ENCODE measurements at regions not wholly inside any gene's neighbourhood (a gene's known extent, or its start where the extent isn't known, plus 50 kb on each side); places are given as distances from the start of the nearest gene placed in this dataset.
A peak's percentile ranks its signal among the peaks of the same experiment; 100 is the strongest.

DNA sequence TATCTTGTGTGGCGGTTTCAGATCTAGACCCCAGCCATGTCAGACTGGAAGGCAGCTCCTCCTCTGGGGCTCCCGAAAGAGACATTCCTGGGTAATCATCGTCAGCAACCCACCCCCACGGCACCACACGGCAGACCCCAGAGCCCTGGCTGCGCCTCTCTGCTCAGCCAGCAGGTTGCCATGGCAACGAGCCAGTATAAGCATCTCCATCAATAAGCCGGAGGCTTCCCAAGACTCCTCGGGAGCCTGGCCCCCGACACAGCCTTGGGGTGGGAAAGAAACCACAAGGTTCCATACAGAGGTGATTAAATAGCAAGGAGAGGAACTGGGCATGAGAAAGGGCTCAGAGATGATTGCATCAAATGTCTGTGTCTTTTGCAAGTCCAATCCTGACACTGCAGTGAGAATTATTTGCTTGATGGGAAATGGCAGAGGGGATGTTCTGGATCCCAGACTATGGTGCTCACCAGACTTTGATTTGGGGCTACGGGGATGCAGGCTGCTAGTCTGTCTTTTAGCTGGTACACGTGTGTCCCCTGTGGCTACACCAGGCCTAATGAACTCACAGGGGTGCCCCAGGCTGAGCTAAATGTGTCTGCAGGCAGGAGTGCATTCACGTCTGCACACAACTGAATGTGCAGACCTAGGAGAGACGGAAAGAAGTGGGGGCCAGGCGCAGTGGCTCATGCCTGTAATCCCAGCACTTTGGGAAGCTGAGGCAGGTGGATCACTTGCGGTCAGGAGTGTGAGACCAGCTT, 320.5 kb upstream of the TNRC6C start:
- H3K9me3 Mint-ChIP-seq: no peaks in the 10 kb centered on the region
- H3K27me3 Mint-ChIP-seq: peaks cover 16% of the 10 kb centered on the region
- H3K4me1 Mint-ChIP-seq: peaks cover 0 to 2% (median 0%) of the 10 kb centered on the region in 3 donors
- H3K4me3 Mint-ChIP-seq: no peak overlapping the region
- H3K27ac Mint-ChIP-seq: no peak overlapping the region
- no peaks in the 10 kb centered on the region for H3K36me3 Mint-ChIP-seq

DNA sequence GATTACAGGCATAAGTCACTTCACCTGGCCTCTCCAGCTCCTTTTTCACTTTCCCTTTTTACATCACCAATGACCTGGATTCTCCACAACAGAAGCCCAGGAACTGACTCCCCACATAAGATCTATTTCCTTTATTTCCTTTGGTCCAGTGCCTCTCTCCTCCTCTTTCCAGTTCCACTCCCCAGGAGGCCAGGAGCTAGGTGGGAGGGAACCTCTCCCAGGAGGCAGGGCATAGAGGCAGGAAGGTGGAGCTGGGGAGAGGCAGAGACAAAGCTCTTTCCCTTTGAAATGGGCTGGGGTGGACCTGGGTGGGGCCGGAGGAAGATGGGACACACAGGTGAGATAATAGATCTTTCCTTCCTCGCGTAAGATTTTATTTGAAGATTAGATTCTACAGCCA, 318.3 kb upstream of the TNRC6C start:
- H3K27ac Mint-ChIP-seq: peak overlapping the region in 1 of 3 donors; percentile 17
- H3K36me3 Mint-ChIP-seq: no peaks in the 10 kb centered on the region
- peaks cover 22% of the 10 kb centered on the region for H3K27me3 Mint-ChIP-seq
- H3K9me3 Mint-ChIP-seq: no peaks in the 10 kb centered on the region
- H3K4me3 Mint-ChIP-seq: no peak overlapping the region
- H3K4me1 Mint-ChIP-seq: peaks cover 0 to 2% (median 0%) of the 10 kb centered on the region in 3 donors

DNA sequence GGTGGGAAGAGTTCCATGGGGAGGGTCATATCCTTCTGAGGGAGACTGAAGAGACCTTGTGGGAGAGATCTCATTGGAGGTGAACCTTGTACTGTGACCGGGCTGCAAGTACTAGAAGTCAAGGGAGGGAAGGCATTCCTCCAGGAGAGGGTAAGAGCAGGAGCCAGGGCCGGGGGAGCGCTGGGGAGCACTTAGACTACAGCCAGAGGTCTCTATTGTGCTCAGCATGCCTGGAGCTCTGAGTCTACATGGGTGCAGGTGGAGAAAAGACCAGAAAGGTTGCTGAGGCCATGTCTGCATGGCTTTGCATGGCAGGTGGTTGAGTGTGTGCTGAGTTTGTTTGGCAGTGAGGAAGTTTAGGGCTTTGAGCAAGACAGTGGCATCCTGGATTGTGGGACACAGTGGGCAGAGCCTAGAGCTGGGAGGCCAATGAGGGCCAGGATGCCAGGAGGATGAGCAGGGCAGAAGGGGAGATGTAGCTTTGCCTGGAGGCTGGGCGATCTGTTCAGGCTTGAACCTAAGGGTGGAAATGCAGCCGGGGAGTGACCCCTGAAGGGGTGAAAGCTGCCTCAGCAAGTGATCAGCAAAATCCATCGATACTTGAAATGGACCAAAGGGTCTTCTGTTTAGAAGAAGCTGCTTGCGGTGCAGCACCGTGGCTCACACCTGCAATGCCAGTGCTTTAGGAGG, 317.4 kb upstream of the TNRC6C start:
- peaks cover 0 to 6% (median 0%) of the 10 kb centered on the region in 3 donors for H3K4me1 Mint-ChIP-seq
- H3K27ac Mint-ChIP-seq: no peak overlapping the region
- H3K27me3 Mint-ChIP-seq: peaks cover 20% of the 10 kb centered on the region
- H3K4me3 Mint-ChIP-seq: no peak overlapping the region
- H3K36me3 Mint-ChIP-seq: no peaks in the 10 kb centered on the region
- H3K9me3 Mint-ChIP-seq: no peaks in the 10 kb centered on the region

DNA sequence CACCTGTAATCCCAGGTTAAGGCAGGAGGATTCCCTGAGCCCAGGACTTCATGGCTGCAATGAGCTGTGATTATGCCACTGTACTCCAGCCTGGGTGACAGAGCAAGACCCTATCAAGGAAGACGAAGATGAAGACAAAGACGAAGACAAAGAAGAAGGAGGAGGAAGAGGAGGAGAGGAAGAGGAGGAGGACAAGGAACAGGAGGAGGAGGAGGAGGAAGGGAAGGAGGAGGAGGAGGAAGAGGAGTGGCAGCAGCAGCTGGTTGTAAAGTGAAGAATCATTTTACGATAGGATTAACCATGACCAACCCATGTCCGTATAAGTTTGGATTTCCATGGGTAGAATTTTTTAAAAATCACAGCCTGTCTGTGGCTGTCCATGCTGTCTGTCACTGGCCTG, 316.8 kb upstream of the TNRC6C start:
- no peaks in the 10 kb centered on the region for H3K36me3 Mint-ChIP-seq
- peaks cover 22% of the 10 kb centered on the region for H3K27me3 Mint-ChIP-seq
- no peak overlapping the region for H3K27ac Mint-ChIP-seq
- peaks cover 0 to 6% (median 0%) of the 10 kb centered on the region in 3 donors for H3K4me1 Mint-ChIP-seq
- H3K9me3 Mint-ChIP-seq: no peaks in the 10 kb centered on the region
- H3K4me3 Mint-ChIP-seq: peak overlapping the region in 1 of 4 donors; percentile 41

DNA sequence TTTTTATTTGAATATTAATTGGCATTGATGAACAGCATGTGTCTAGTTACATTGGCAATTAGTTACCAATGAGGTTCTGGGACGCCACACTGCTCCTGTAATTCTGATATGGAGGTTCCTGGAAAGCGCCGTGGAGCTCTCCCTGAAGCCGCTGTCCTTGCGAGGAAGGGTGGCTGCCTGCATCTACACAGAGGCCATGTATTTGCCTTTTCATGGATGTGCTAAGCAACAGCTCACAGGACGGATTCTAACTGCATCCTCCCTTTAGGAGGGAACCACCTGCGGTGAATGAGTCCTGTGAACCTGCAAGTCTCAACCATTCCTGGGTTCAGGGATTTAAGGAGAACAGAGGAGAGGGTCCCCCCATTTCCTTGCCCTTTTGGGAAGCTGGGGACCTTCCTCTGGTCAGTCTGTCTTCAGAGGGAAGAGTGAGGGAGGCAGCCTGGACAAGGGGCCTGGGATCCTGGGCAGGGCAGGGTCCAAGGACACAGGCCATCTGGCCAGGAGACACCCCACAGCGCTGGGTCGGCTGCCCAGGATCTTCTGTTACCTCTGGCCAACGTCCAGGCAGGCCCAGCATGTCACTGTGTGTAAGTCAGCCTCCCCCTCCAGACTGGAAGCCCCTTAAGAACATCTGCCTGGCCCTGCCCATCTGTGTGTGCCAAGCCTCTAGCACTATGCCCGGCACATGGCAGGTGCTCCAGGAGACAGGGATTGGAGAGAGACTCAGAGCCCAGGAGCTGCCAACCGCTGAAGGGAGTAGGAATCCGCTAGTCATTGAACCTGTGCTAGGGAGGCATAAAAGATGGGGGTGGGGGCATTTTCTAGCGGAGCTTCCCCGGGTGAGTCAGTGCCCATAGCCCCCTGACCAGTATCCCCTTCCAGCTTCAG, 314.1 kb upstream of the TNRC6C start:
- no peak overlapping the region for H3K27ac Mint-ChIP-seq

DNA sequence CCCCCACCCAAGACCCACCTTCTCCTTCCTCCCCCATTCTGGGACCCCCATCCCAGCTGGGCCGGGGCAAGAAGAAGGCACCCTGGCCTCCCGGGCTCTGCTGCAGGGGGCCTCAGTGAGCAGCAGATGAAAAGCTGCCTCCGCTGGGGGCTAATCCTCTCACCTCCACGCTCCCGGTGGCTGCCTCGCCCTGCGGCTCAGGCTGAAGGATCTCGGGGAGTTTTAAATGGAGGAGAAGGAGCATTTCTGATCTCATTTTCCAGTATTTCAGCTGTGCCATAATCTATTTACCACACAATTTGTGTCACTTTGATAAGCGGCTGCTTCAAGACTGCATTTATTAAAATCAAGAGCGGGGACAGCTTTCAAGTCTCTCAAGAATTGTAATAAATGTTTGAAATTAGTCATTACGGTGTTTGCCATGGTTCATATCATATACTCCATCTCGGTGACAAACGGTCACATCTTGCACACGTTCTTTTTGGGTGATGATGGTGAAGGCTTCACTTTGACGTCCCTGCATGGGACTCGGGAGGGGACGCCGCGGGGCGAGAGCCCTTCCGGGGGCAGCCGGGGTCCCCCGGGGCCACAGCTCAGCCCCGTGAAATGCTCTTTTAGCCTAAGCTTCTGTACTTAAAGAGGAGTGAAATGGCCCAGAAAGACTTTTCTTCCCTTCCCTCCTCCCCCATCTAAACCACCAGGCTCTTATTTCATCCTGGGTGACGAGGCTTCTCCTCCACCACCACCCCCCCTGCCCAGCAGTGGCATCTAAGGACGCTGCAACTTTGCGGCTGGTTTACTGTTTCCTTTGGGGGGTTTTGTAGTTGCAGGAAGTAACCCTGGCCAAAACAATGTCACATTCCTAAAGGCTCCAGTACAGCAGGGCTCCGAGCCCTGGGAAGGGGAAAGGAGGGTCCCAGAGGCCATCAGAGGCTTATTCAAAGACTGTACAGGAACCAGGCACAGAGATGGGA, 313.1 kb upstream of the TNRC6C start:
- H3K4me1 Mint-ChIP-seq: peaks cover 0 to 6% (median 0%) of the 10 kb centered on the region in 3 donors

More for the DNA sequence above, 314.1 kb upstream of the TNRC6C start:
- peaks cover 15% of the 10 kb centered on the region for H3K27me3 Mint-ChIP-seq
- H3K4me1 Mint-ChIP-seq: peaks cover 0 to 6% (median 0%) of the 10 kb centered on the region in 3 donors
- H3K36me3 Mint-ChIP-seq: no peaks in the 10 kb centered on the region
- peak overlapping the region in 1 of 4 donors; percentile 81 for H3K4me3 Mint-ChIP-seq
- no peaks in the 10 kb centered on the region for H3K9me3 Mint-ChIP-seq

DNA sequence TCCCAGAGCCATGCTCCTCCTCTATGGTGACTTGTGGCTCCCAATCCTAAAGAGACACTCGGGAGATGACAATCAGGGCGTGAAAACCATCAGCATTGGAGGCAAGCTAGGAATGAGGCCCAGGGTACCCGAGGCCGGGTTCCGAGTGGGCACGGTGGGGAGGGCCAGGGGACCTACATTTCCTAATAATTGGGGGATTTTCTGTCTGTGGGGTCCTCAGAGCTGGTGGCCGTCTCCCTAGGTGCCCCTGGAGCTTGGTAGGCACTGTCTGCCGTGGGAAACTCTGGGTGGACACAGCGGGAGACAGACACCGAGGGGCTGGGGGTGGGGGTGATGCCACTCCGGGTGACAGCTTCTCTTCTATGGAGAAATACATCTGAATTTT, 312.5 kb upstream of the TNRC6C start:
- Mint-ChIP-seq H3K4me1 (peaks cover 0 to 6% (median 0%) of the 10 kb centered on the region in 3 donors), H3K27me3 (peaks cover 11% of the 10 kb centered on the region), H3K9me3 (no peaks in the 10 kb centered on the region), H3K36me3 (no peaks in the 10 kb centered on the region), H3K27ac (no peak overlapping the region), H3K4me3 (no peak overlapping the region)

More for the DNA sequence above, 313.1 kb upstream of the TNRC6C start:
- H3K36me3 Mint-ChIP-seq: no peaks in the 10 kb centered on the region
- no peaks in the 10 kb centered on the region for H3K9me3 Mint-ChIP-seq
- no peak overlapping the region for H3K27ac Mint-ChIP-seq
- peak overlapping the region in 2 of 4 donors; percentile 41 to 73 for H3K4me3 Mint-ChIP-seq
- H3K27me3 Mint-ChIP-seq: peaks cover 13% of the 10 kb centered on the region

DNA sequence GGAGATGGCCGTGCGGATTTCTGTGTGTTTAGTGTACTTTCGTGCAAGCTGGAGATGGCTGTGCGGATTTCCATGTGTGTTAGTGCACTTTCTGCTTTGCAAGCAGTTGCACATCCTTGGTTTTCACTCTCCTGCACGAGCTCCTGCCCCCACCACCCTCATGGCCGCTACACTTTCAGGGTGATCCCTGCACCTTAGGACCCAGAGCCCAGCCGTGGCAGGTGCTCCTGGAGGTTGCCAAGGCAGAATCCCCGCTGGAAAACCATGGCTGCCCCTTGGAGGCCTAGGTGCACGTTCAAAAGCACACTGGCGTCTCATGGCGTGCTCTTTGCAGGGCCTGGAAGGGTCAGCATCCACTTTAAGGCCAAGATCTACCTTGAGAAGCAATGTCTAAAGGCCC, 311.0 kb upstream of the TNRC6C start:
- Mint-ChIP-seq H3K36me3 (no peaks in the 10 kb centered on the region), H3K4me1 (peaks cover 0 to 6% (median 0%) of the 10 kb centered on the region in 3 donors), H3K27me3 (peaks cover 11% of the 10 kb centered on the region), H3K9me3 (no peaks in the 10 kb centered on the region), H3K4me3 (no peak overlapping the region), H3K27ac (no peak overlapping the region)

DNA sequence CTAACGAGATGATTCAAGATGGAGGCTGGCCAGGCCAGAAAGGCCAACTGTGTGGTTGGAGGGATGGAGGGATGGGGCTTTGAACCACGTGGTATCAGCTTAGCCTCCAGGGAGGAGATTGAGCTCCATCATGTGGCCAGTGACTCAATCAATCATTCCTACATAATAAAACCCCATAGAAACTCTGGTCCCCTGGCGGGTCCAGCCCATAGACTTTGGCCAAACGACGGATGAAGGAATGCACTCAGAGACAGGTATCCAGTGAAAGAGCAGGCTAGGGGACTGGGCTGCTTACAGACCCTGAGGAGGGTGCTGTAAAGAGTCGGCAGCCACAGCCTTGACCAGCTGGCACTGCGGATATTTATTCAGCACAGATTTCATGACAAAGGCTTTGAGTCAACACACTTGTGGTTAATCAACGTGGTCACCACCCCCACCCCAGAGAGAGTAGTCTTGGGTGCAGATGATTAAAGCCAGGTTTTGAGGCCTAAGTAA, 308.7 kb upstream of the TNRC6C start:
- Mint-ChIP-seq H3K9me3 (no peaks in the 10 kb centered on the region), H3K36me3 (no peaks in the 10 kb centered on the region), H3K4me3 (peak overlapping the region in 1 of 4 donors; percentile 17), H3K27ac (no peak overlapping the region), H3K27me3 (peaks cover 10% of the 10 kb centered on the region), H3K4me1 (peaks cover 0 to 6% (median 0%) of the 10 kb centered on the region in 3 donors)

DNA sequence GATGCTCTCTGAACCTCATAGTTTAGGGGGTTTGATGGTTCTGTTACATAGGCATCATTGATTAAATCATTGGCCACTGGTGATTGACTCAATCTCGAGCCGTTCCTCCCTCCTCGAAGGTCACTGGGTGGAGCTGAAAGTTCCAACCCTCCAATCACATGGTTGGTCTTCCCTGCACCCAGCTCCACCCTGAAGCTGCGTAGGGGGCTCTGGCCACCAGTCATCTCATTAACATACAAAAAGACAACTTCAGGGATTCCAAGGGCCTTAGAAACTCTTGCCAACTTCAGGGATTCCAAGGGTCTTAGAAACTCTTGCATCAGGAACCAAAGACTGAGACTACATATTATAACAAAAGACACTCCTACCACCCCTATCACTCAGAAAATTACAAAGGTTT, 306.5 kb upstream of the TNRC6C start:
- Mint-ChIP-seq H3K9me3 (no peaks in the 10 kb centered on the region), H3K4me3 (no peak overlapping the region), H3K36me3 (no peaks in the 10 kb centered on the region), H3K4me1 (no peaks in the 10 kb centered on the region), H3K27me3 (peaks cover 8% of the 10 kb centered on the region), H3K27ac (no peak overlapping the region)

DNA sequence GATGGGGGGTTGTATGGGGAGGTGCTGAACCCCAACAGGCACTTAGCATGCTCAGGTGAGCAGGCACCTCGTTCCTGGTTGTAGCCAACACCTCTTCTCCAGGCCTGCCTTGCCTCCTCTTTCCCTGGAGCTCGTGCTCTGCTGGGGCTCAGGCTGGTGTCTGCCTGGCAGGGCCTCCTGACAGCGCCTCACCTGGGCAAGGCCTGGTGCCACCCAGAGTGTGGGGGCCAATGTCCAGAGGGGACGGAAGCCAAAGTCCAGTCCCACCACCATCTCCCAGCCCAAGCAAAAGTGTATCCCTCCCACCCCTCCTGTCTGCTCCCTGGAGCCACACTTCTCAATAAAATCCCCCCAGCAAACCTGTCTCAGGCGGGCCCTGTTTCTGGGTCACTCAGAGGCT, 304.2 kb upstream of the TNRC6C start:
- no peaks in the 10 kb centered on the region for H3K4me1 Mint-ChIP-seq
- no peaks in the 10 kb centered on the region for H3K36me3 Mint-ChIP-seq
- H3K9me3 Mint-ChIP-seq: peaks cover 2 to 8% (median 3%) of the 10 kb centered on the region in 3 donors
- H3K27ac Mint-ChIP-seq: no peak overlapping the region
- H3K4me3 Mint-ChIP-seq: peak overlapping the region in 1 of 4 donors; percentile 19
- H3K27me3 Mint-ChIP-seq: peaks cover 11% of the 10 kb centered on the region

DNA sequence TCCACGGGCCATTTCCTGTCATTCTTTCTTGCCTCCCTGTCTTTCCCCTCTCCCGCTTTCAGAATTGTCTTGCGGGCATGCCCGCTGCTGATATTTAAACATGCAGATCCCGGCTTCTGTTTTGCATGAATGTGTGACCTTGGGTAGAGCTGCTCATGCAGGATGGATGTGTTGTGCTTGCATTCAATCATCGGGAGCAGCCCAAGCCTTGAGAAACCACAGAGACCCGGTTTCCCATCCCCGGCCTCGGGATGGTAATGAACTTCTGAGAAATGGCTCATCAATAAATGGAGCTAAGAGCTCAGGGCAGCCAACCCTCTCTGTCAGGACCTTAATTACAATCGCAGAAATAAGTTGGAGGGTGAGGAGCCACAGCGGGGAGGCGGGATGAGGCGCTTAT, 303.7 kb upstream of the TNRC6C start:
- Mint-ChIP-seq H3K36me3 (no peaks in the 10 kb centered on the region), H3K27ac (no peak overlapping the region), H3K4me1 (no peaks in the 10 kb centered on the region), H3K9me3 (peaks cover 2 to 8% (median 3%) of the 10 kb centered on the region in 3 donors), H3K4me3 (no peak overlapping the region), H3K27me3 (peaks cover 11% of the 10 kb centered on the region)

DNA sequence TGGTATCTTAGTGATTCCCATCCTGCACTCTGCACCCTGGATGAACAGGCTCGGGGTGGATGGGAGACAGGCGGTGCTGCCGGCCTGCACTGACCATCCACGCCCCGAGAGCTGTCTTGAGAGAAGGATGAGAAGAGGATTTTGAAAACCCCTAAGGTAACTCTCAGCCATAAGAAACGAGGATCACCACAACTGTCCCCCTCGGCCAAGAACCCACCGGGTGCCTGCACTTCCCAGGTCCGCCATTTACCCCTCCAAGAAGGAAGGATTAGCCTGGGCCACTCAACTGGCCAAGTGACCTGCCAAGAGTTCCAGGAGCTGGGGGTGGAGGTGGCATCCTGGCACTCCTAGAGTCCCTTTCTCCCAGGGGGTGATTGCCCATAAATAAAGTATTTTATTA, 302.4 kb upstream of the TNRC6C start:
- H3K36me3 Mint-ChIP-seq: no peaks in the 10 kb centered on the region
- peaks cover 3 to 8% (median 4%) of the 10 kb centered on the region in 3 donors for H3K9me3 Mint-ChIP-seq
- no peaks in the 10 kb centered on the region for H3K4me1 Mint-ChIP-seq
- peaks cover 11% of the 10 kb centered on the region for H3K27me3 Mint-ChIP-seq
- H3K4me3 Mint-ChIP-seq: no peak overlapping the region
- H3K27ac Mint-ChIP-seq: no peak overlapping the region

DNA sequence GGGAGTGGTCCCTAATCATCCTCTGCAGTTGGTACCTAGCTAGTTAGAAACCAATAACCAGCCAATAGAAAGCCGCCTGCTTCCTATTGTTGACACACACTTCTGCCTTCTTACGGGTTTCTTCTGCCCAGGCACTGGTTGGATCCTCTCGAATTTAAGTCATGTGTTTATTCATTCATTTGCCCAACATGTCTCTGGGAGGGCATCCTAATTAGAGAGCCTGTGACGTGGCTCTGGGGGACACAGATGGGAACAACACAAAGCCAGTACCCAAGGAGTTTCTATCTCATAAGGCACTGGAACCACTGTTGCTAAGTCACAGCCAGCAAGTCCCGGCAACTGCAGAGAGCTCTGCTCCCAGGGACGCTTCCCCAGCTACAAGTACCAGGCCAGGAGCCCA, 300.7 kb upstream of the TNRC6C start:
- Mint-ChIP-seq H3K36me3 (no peaks in the 10 kb centered on the region), H3K27ac (no peak overlapping the region), H3K4me3 (no peak overlapping the region), H3K27me3 (peaks cover 15% of the 10 kb centered on the region), H3K4me1 (no peaks in the 10 kb centered on the region), H3K9me3 (peaks cover 3 to 8% (median 4%) of the 10 kb centered on the region in 3 donors)

Measured in IgD-negative memory B cell (primary cell).